Putamen (tissue), 1 donor: ENCODE measurements at regions not wholly inside any gene's neighbourhood (a gene's known extent, or its start where the extent isn't known, plus 50 kb on each side); places are given as distances from the start of the nearest gene placed in this dataset.

Experiments used
- DNase-seq: peaks from one replicate; pipeline ENCODE4 v3.0.0-alpha.2; 2016; ENCODE audit warnings: low spot score

GRCh38 chr1:8203056-8203455 lies 114.9 kb upstream of the SLC45A1 start:
- DNase-seq = no peak

GRCh38 chr1:8202182-8202905 lies 115.6 kb upstream of the SLC45A1 start:
- peak; percentile 14 for DNase-seq

GRCh38 chr1:8201331-8201861 lies 116.5 kb upstream of the SLC45A1 start:
- no peak for DNase-seq

GRCh38 chr1:8200317-8201115 lies 117.4 kb upstream of the SLC45A1 start:
- DNase-seq = no peak

- DNase-seq = no peak
Measured at GRCh38 chr1:8198522-8198921, 119.4 kb upstream of the SLC45A1 start.

GRCh38 chr1:8197493-8198282 lies 120.2 kb upstream of the SLC45A1 start:
- DNase-seq = no peak

GRCh38 chr1:8194481-8195227 lies 123.3 kb upstream of the SLC45A1 start:
- no peak for DNase-seq

GRCh38 chr1:8193840-8194406 lies 124.0 kb upstream of the SLC45A1 start:
- DNase-seq = no peak

- no peak for DNase-seq
Measured at GRCh38 chr1:8191474-8191873, 126.4 kb upstream of the SLC45A1 start.

GRCh38 chr1:8189931-8190483 lies 127.9 kb upstream of the SLC45A1 start:
- no peak for DNase-seq

- DNase-seq = no peak
Measured at GRCh38 chr1:8185400-8185799, 132.5 kb upstream of the SLC45A1 start.

GRCh38 chr1:8184301-8184700 lies 133.6 kb upstream of the SLC45A1 start:
- no peak for DNase-seq

GRCh38 chr1:8182034-8182761 lies 135.7 kb upstream of the SLC45A1 start:
- DNase-seq = no peak

GRCh38 chr1:8179132-8179793 lies 138.7 kb upstream of the SLC45A1 start:
- no peak for DNase-seq

GRCh38 chr1:8176279-8176678 lies 141.6 kb upstream of the SLC45A1 start:
- no peak for DNase-seq

- no peak for DNase-seq
Measured at GRCh38 chr1:8174807-8175206, 143.1 kb upstream of the SLC45A1 start.

GRCh38 chr1:8171751-8172464 lies 145.8 kb upstream of the ERRFI1 start:
- no peak for DNase-seq

- DNase-seq = no peak
Measured at GRCh38 chr1:8170059-8170835, 144.1 kb upstream of the ERRFI1 start.
